NCI-H146 (cell line): ENCODE measurements at regions not wholly inside any gene's neighbourhood (a gene's known extent, or its start where the extent isn't known, plus 50 kb on each side); places are given as distances from the start of the nearest gene placed in this dataset.
"Not testable (repeated sequence)": the region's sequence is repeated elsewhere in the genome, so short reads cannot be mapped to it uniquely, and the experiment has no call there.

Experiments
- DNase-seq: peaks from one replicate; lab custom pipeline; 2025; lab: John Stamatoyannopoulos, UW

DNA sequence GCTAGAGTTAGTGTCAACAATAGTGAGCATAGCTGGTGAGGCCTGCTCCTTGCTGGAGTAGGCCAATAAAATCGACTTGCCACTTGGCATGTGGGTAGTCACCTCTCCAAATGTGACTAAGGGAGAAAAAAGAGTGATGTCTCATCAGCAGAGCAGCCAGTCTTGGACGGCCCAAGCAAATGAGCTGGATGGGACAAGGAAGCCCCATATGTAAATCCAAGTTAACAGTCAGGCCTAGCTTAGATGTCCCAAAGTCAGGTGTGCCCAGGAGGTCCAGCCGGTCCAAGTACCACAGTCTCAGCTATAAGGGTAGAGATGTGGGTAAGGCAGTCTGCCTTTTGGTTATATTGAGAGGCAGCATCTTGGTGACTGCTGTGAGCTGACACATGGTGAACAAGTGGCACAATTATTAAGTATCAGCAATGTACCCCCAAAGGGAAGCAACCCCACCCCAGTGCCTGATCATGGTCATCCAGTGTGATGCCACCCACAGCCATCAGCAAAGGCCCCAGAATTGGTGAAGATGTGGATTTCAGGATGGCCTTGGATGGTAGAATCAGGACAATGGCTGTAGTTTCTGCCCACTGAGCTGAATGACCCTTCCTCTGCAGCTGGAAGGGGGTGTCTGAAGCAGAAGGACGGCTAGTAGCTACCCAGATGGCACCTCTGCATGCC lies 83.4 kb downstream of the TNFRSF13B start:
- no peak for DNase-seq

DNA sequence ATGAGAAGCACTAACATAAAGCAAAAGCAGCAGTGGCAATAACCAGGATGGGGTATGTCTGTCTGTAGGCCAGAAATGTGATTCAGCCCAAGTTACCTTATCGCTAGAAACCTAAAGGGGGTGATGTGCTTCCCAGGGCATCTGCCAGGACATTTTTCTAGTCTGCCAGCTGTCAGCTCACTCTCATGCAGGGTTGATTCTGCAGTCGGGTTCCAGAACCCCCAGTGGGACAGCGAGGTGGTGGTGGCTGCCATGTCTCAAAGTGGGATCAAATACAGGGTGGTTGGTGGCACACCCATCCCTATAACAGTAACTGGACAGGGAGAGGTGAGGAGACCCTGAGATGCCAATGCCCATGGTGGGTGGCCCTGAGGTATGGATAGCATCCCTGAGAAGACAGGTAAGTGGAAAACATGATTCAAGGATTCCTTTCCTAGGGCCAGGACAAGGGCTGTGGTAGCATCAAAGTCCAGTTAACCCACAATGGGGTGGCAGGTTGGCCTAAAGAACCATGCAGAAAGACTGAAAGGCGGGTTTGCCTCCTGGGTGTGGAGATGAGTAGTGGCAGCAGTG lies 84.3 kb downstream of the TNFRSF13B start:
- DNase-seq: no peak

- no peak for DNase-seq
These were observed 85.1 kb downstream of the TNFRSF13B start for GRCh38 chr17:16886655-16887322.

GRCh38 chr17:16885204-16885603 lies 86.7 kb downstream of the TNFRSF13B start:
- not testable (repeated sequence) for DNase-seq

DNA sequence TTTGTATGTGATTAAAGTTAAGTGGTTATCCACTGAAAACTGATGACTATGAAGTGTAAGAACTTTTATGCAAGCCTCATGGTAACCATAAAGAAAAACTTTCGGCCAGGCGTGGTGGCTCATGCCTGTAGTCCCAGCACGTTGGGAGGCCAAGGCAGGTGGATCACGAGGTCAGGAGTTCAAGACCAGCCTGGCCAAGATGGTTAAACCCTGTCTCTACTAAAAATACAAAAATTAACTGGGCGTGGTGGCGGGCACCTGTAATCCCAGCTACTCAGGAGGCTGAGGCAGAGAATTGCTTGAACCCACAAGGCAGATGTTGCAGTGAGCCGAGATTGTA lies 89.0 kb downstream of the TNFRSF13B start:
- not testable (repeated sequence) for DNase-seq

DNA sequence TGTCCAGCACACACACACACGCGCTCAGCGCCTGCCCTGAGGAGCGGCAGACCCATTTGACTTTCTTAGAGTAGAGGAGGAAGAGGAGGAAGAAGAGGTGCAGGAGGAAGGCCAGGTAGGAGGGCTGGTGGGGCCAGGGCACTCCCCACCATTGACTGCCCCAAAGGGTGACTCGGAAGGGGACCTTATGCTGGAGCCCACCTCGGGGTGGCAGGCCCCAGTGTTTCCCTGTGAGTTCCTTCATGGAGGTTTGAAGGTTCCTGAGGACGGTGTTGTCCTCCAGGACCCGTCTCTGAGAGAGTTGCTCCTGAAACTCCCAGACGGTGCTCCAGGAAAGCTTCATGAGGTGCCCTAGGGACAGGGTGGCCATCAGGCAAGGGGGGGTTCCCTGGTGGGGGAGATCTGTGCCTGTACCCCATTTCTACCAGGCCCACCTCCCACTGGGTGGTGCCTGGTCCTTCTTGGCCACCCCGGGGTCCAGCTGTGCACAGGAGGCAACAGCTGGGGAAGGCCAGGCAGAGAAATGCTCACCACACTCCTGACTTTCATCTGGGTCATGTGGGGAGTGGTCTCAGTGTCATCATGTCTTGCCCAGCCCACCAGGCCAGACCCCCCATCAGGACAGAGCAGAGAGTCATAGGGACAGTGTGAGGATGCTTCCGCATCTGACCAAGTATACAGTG lies 89.5 kb downstream of the TNFRSF13B start:
- no peak for DNase-seq

DNA sequence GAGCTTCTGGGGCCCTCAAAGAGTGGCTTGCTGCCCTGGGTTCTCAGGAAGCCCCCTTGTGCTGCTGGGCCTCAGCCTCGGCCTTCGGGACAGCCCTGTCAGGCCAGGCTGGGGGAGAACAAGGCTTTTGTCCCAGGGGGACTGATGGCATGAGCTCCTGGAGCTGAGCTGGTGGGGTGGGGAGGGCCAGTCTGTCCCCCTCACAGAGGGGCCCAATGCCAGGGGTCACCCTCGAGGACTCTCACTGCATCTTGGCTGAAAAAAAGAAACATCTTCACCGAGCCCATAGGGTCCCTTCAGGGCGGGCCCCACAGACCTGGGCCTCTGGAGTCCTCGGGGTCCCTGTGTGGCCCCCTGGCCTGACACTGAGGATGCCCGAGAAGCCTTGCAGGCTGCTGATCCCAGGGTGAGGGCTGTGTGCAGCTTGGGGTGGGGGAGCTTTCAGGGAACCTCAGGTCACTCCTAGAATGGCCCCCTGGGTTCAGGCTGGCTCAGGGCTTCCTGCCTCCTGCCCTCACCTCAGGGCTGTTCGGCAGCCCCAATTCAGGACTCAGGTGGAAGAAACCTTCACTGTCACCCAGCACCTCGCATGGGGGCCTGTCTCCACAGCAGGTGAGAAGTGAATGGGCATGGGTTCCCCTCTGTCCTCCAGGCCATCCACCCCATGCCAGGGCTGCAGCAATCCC lies 90.5 kb downstream of the TNFRSF13B start:
- DNase-seq: no peak

DNA sequence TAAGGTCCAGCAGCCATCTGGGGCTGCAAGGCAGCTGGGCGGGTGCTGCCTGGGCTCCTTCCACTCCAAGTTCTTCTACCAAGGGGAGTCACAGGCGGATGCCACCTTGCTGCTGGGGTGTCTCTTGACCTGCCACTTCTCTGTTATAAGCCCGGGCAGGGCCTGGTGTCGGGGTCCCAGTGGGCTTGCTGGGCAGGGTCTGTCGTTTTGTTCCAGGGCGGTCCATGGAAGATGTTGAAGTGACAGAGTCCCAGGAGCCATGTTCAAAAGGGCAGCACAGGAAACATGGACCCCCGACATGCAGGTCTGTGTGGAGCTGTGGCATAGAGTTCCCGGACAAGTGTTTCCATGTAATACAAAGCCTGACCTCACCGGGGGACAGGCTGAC lies 91.1 kb downstream of the TNFRSF13B start:
- no peak for DNase-seq

GRCh38 chr17:16880121-16880842 lies 91.6 kb downstream of the TNFRSF13B start:
- no peak for DNase-seq

GRCh38 chr17:16879686-16880085 lies 92.2 kb downstream of the TNFRSF13B start:
- no peak for DNase-seq

GRCh38 chr17:16878606-16879005 lies 93.3 kb downstream of the TNFRSF13B start:
- no peak for DNase-seq

DNA sequence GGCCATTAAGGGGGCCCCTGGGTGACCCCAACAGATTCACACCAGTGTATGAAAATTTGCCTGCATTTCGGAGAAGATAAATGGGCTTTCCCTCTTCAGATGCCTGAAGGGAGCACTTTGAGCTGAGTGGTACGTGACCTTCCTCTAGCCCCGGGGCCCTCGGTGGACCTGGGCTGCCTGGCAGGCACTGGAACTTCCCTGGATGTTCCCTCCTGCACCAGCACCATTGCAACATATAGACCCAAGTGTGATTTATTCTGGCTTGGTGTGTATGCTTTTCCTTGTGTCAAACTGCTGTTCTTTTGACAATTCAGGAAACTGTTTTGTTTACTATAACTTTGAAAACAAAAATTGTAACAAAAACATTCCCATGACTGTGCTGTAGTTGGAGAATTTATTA lies 93.8 kb downstream of the TNFRSF13B start:
- DNase-seq: no peak

DNA sequence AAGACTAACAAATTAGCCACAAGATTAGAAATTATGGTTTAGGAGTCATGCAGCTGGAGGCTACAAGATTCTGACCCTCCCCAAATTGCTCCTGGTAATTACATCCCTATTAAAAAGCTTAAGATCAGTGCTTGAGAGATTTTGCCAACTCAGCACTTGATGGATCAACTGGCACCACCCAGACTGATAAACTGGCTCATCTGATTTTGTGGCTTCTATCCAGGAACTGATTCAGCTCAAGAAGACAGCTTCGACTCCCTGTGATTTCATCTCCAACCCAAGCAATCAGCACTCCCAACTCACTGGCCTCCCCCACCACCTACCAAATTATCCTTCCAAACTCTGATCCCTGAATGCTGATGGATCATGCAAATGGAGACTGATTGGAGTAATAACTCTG lies 94.8 kb downstream of the TNFRSF13B start:
- no peak for DNase-seq

DNA sequence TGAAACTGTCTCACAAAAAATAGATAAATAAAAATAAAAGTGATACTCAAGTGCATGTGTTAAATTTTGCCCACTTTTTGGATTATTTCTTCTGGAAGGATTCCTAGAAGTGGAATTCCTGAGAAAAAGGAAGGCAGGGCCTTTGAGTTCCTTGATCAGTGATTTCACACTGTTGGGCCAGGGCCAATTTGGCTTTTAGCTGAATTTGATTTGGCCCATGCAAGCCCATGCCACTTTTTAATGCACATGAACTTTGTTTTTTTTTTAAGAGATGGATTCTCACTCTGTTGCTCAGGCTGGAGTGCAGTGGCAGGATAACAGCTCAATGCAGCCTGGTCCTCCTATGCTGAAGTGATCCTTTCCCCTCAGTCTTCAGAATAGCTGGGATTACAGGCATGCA lies 96.3 kb downstream of the TNFRSF13B start:
- DNase-seq: no peak

- DNase-seq: not testable (repeated sequence)
These were observed 97.7 kb downstream of the TNFRSF13B start for GRCh38 chr17:16874216-16874615.

DNA sequence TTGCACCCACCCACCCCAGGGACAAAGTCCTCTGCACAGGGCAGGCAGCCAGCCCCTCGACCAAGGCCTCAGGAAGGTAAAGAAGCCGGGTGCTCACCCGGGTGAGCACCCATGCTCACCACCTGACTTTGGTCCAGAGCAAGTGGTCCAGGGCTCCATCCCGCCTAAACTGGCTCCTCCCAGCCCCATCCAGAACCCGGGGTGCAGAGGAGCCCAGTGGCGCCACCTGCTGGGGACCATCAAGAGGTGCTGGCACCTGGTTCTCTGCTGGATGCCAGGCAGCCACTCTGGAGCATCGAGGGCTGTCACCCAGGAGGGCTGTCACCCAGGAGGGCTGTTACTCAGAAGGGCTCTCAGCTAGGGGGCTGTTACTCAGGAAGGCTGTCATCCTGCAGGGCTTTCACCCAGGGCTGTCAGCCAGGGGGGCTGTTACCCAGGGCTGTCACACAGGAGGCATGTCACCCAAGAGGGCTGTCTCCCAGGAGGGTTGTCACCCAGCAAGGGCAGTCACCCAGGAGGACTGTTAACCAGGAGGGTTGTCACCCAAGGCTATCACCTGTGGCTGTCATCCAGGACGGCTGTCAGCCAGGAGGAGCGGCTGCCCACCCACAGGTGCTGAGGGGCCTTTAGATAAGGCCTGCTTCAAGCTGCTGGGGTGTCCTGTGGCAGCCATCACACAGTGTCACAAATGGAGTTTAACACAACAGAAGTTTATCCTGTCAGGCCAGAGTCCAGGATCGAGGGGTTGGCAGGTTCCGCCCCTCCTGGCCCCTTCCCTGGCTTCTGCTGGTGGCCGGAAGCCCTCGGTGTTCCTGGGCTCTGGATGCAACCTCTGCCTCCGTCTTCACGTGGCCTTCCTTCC lies 98.5 kb downstream of the TNFRSF13B start:
- DNase-seq: peak; percentile 28

DNA sequence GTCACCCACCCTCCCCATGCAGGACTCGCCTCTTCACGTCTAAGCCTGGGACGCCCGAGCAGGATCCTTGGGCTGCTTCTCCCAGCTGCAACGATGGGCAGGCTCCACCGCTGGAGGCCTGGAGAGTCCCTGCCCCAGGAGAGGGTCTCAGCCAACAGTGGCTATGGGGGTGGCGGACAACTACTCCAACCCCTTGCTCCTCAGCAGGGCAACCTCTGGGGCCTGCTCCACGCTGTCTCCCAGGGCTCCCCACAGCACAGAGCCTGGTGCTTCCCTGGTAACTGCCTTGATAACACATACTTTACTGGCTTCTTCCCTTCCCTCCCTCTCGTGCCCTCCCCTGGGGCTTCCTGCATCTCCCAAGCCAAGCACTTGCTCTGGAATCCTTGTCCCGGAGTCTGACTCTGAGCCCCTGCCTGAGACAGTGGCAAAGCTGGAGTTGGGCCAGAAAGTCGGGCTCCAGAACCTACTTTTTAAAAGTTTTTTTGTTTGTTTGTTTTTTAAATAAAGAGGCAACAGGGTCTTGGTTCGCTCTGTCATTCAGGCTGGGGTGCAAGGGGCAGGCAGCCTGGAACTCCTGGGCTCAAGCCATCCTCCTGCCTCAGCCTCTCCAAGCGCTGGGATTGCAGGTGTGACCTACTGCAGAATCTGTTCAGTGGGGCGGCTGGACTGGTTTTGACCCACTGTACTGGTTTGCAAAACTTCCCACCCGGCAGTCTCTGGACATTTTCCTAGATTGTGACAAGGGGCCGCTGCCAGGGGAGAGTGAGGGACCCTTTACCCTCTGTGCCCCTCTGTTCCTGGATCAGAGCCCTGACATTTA lies 99.4 kb downstream of the TNFRSF13B start:
- no peak for DNase-seq

- peak; percentile 87 for DNase-seq
These were observed 100.3 kb downstream of the TNFRSF13B start for GRCh38 chr17:16871446-16872190.
